Fibroblast of the conjunctiva (primary cell): ENCODE measurements at regions not wholly inside any gene's neighbourhood (a gene's known extent, or its start where the extent isn't known, plus 50 kb on each side); places are given as distances from the start of the nearest gene placed in this dataset.

Experiments
- DNase-seq: peaks from one replicate; pipeline ENCODE4 v3.0.0-alpha.2; 2010; ENCODE audit warnings: low read depth

GRCh38 chr12:19867970-19868369 is 428.7 kb downstream of the AEBP2 start:
- no peak for DNase-seq

- no peak for DNase-seq
These were observed 430.1 kb downstream of the AEBP2 start for GRCh38 chr12:19869413-19869812.

DNA sequence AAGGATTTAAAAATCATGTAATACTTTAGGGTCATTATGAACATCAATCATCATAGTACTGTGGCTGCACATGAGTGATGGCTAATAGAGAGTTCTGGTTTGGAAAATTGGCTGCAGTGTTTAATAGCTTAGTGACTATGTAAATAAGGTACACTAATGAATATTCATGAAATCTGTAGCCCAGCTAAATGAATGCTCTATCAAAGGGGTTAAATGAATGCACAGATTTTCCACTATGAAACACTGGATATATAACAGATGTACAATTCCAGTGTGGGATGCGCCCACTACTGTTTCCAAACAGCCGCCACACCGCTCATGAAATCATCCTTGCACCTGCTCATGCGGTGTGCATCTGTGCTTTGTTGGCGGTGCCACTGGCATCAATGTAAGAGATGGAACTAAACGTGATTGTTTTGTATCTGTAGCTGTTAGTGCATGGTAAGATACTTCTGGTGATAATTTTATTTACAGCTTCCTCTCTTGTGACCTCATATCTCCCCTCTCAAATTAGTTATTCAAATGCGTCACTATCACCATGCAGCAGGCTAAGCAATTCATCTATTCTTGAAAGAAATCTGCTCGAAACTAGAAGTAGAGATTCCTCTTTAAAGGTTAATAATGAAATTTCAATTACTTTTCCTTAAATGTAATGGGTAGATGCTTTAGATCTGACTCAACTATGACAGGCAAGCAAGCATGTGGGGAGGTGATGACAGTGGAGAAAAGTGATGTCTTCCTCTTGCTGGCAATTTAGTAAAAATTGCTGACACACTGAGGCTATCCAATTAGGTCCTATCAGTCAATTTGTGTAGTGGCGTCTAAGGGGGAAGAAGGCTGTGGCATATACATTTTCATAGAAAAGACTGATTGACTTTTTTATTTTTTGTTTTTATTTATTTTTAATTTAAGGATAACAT is 433.6 kb downstream of the AEBP2 start:
- no peak for DNase-seq

DNA sequence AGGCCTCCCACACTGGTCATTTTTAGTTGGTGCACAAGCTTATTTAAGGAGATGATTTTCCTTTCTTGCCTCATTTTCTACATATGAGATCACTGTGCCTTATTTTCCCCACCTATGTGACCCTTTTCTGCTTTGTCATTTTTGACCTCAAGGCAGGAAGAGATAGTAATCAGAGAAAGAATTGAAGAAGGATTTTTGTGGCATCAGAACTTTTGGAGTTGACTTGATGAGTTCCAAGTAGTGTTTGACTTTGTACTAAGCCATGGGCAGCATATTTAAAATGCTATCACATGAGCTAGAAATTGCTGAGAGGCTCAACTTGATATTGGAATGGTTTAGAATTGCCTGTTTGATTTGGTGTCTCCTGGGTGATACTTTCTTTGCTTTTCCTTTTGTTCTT is 440.8 kb downstream of the AEBP2 start:
- no peak for DNase-seq

- DNase-seq, result no peak
These were observed 441.4 kb downstream of the AEBP2 start for GRCh38 chr12:19880721-19881120.

DNA sequence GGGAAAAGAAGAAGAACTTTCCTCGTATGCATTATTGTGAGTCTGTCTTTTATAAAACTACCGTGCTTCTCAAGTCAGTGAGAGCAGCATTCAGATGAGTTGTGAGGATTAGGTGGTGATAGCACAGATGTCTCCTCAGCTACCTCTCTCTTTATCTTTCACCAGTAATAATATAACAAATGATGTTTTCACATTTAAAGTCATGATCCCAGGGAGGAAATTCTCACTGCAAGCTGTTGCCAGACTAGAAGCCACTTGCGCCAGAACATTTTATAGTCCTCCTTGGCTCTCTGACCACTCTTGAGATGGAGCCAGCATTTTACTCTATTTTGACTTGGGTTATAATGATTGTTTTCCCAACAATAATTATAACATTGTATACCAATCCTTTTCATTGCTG is 443.1 kb downstream of the AEBP2 start:
- no peak for DNase-seq

DNA sequence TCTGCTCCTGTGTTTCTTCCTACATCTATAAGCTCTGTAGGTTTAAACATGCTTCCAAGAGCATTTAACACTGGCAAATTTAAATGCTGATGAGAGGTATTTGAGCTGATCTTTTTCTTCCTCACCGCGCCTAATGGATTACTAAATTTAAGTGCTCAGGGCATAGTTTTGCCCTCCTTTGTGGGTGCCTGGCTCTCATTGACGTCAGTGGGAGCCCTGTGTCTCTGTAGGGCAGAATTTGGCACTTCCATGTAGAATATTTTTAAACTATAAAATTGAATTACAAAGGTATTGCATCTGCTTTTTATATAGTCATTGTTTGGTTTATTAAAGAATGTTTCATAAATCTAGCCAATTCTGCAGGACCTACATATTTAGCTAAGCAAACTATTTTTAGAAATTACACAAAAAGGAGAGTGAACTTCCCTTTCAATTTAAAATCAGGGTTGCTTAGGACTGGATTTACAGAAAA is 444.8 kb downstream of the AEBP2 start:
- no peak for DNase-seq

- DNase-seq, result peak; percentile 30
These were observed 446.0 kb downstream of the AEBP2 start for GRCh38 chr12:19885093-19885812.

GRCh38 chr12:19886065-19886464 is 446.8 kb downstream of the AEBP2 start:
- DNase-seq, result no peak

DNA sequence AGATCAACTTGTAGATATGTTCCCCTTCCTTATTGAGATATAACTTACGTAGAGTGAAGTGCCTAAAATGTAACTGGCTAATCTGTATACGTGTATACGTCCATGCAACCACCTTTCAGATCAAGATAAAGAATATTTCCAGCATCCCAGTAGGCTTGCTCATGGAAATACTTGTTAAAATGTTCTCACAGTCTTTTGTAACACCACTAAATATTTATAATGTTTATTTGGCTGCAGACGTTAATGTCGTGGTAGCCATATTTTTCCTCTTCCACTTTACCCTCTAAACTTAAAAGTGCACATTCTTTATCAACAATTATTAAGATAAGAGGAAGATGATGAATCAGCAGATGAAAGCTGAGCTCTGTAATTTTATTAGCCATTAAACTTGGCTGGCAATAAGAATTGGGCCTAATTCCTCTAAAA is 447.4 kb downstream of the AEBP2 start:
- no peak for DNase-seq

- DNase-seq, result no peak
These were observed 450.7 kb downstream of the AEBP2 start for GRCh38 chr12:19890024-19890423.

GRCh38 chr12:19891936-19892591 is 452.8 kb downstream of the AEBP2 start:
- DNase-seq, result no peak

- peak; percentile 27 for DNase-seq
These were observed 454.2 kb downstream of the AEBP2 start for GRCh38 chr12:19893514-19893913.

- peak; percentile 20 for DNase-seq
These were observed 454.8 kb downstream of the AEBP2 start for GRCh38 chr12:19894050-19894449.

- no peak for DNase-seq
These were observed 455.5 kb downstream of the AEBP2 start for GRCh38 chr12:19894803-19895202.

DNA sequence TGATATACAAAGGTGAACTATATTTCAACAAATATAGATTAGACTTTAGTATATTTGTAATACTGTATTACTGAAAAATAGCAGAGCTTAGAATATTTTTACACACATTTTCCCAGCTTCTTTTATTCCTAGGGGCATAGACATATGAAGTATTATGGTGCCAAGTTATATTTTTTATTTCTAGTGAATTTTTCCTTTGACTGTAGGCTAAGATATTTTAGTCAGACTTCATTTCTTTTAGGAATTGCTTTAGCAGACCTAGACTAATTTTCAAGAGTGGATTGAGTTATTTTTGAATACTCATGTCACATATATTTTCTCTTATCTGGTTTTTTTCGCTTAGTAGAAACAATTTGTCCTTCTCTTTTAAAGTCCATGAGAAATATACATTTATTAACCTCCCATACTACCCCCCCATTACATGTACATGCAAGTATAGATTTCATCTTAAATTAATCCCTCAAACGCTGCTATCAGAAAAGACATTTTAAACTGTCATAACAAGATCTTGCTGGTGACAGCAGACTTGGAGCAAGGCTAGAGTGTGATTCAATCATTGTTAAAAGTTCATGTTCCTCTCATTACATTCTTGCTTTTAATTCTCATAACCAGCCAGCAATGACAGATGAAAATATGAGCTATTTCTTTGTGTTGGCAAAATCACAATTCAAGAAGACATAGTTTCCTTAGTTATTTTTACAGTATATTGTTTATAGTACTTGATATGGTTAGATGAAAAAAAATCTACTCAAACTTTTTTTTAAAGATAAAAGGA is 456.1 kb downstream of the AEBP2 start:
- DNase-seq, result no peak

GRCh38 chr12:19896041-19896440 is 456.7 kb downstream of the AEBP2 start:
- DNase-seq, result no peak

DNA sequence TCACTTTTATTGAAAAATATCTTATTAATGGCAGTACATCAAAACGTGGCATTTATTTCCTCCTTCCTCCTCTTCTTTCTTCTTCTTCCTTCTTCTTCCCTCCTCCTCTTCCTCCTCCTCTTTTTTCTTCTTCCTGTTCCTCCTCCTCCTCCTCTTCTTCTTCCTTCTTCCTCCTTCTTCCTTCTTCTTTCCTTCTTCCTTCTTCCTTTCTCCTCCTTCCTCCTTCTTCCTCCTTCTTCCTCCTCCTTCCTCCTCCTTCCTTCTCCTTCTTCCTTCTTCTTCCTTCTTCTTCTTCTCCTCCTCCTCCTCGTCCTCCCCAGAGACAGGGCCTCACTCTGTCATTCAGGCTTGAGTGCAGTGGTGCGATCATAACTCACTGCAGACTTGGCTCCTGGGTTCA is 457.2 kb downstream of the AEBP2 start:
- no peak for DNase-seq

- no peak for DNase-seq
These were observed 458.7 kb downstream of the AEBP2 start for GRCh38 chr12:19897900-19898408.

DNA sequence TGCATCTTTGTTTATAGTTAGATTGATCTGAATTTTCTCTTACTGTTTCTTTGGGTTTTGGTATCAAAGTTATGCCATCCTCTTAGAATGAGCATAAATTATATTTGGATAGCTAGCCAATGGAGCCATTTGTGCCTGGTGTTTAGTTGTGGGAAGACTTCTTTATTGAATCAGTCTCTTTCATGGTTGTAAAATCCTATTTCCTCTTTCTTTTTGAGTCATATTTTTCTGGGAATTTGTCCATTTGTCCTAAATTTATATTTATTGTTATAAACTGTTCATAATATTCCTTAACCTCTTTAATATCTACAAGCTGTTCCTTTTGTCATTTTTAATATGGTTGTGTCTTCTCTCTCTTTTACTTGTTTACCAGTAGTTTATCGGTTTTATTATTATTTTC is 462.5 kb downstream of the AEBP2 start:
- DNase-seq, result no peak

DNA sequence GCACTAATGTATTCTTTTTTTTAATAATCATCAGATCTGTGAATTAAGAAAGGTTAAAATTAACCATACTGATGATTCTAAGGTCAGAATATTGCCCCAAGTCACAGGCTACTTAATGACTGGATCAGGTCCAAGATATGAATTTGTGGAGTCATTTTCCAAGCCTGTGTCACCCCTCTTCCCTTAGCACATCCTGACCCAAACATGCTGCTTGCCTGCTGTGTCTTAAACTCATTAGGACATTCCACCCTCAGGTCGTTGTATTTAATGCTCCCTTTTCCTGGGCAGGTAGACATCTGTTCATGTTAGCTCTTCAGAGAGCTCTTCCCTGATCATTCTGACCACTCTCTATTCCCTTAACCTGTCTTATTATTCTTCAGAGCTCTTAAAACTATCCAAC is 463.5 kb upstream of the PDE3A start:
- no peak for DNase-seq

- DNase-seq, result no peak
These were observed 459.5 kb upstream of the PDE3A start for GRCh38 chr12:19908830-19909229.
